ENCODE measurements at regions not wholly inside any gene's neighbourhood (a gene's known extent, or its start where the extent isn't known, plus 50 kb on each side); places are given as distances from the start of the nearest gene placed in this dataset.
"Not testable (repeated sequence)": the region's sequence is repeated elsewhere in the genome, so short reads cannot be mapped to it uniquely, and the experiment has no call there.

DNA sequence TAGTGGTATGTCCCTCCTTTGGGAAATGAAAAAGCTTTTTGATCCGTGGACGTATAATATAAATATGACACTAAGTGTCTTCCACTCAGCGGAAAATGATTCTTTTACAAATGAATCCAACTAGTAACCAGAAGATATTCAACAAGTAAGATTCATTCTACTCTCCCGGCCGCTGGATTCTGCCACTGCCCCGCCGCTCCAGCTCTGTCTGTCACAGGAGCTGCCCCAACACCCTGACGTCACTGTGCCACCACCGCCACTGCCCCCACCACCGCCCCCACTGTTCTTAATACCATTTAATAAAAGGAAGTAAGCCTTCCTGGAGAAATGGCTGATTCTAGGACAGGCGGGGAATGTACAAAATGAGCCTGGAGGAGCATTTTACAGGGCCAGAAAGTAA, 180.8 kb upstream of the PLGLB2 start:
- TF ChIP-seq MYC (IDR thresholded peaks at IDR 0.05; ENCODE audit: low read depth, low read length); GATA2 (IDR thresholded peaks at IDR 0.05; ENCODE audit: insufficient read depth, insufficient read length, low read depth, low read length); EZH2 (IDR thresholded peaks at IDR 0.05; ENCODE audit: borderline replicate concordance, low read depth, low read length, severe bottlenecking); POLR2A (IDR thresholded peaks at IDR 0.05; ENCODE audit: low read depth, low read length); POLR2AphosphoS5 (IDR thresholded peaks at IDR 0.05; ENCODE audit: insufficient read depth, low read depth, low read length): not testable (repeated sequence)
- TF ChIP-seq, protein P1, sequence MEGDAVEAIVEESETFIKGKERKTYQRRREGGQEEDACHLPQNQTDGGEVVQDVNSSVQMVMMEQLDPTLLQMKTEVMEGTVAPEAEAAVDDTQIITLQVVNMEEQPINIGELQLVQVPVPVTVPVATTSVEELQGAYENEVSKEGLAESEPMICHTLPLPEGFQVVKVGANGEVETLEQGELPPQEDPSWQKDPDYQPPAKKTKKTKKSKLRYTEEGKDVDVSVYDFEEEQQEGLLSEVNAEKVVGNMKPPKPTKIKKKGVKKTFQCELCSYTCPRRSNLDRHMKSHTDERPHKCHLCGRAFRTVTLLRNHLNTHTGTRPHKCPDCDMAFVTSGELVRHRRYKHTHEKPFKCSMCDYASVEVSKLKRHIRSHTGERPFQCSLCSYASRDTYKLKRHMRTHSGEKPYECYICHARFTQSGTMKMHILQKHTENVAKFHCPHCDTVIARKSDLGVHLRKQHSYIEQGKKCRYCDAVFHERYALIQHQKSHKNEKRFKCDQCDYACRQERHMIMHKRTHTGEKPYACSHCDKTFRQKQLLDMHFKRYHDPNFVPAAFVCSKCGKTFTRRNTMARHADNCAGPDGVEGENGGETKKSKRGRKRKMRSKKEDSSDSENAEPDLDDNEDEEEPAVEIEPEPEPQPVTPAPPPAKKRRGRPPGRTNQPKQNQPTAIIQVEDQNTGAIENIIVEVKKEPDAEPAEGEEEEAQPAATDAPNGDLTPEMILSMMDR (IDR thresholded peaks at IDR 0.05; ENCODE audit: extremely low read depth in 1 of 2, insufficient read depth in 1 of 2, low read depth in 1 of 2, low read length in 2 of 2): not testable (repeated sequence)
- TF ChIP-seq, protein P2, sequence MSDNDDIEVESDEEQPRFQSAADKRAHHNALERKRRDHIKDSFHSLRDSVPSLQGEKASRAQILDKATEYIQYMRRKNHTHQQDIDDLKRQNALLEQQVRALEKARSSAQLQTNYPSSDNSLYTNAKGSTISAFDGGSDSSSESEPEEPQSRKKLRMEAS (IDR thresholded peaks at IDR 0.05; ENCODE audit: insufficient read depth, insufficient read length): not testable (repeated sequence)
